ENCODE measurements at regions not wholly inside any gene's neighbourhood (a gene's known extent, or its start where the extent isn't known, plus 50 kb on each side); places are given as distances from the start of the nearest gene placed in this dataset.
A peak's percentile ranks its signal among the peaks of the same experiment; 100 is the strongest.

- H3K36me3 ChIP-seq (ENCODE audit: insufficient read depth, low read length) = no peaks in the 10 kb centered on the region
- H3K4me2 ChIP-seq (ENCODE audit: low read depth, low read length, poor library complexity, severe bottlenecking) = no peak overlapping the region
- no peaks in the 10 kb centered on the region for H3K79me2 ChIP-seq (ENCODE audit: low read length)
- H3K27me3 ChIP-seq (ENCODE audit: low read length) = no peaks in the 10 kb centered on the region
- no peaks in the 10 kb centered on the region for H3K9me3 ChIP-seq (ENCODE audit: low read length)
- H3K9me2 ChIP-seq (replicated peaks; ENCODE audit: insufficient read depth, low read length) = no peaks in the 10 kb centered on the region
- DNase-seq = no peak
- no peaks in the 10 kb centered on the region for H4K20me1 ChIP-seq (ENCODE audit: insufficient read depth, low read depth, low read length)
- no peak overlapping the region for H3K4me3 ChIP-seq (ENCODE audit: low read length)
- no peak overlapping the region for H3K9ac ChIP-seq (ENCODE audit: low read length)
- H2AFZ ChIP-seq (ENCODE audit: low read length) = no peak overlapping the region
- no peak overlapping the region for H3K27ac ChIP-seq (ENCODE audit: low read length)
- peaks cover 12% of the 10 kb centered on the region for H3K4me1 ChIP-seq (ENCODE audit: low read length)
These were observed 262.7 kb downstream of the CHL1 start for GRCh38 chr3:459311-459670.

GRCh38 chr3:461006-461405, 264.4 kb downstream of the CHL1 start:
- Histone ChIP-seq H3K9ac (ENCODE audit: low read length) (no peak overlapping the region), H3K4me3 (ENCODE audit: low read length) (no peak overlapping the region), H3K27ac (ENCODE audit: low read length) (no peak overlapping the region), H2AFZ (ENCODE audit: low read length) (no peak overlapping the region), H3K9me3 (ENCODE audit: low read length) (no peaks in the 10 kb centered on the region), H3K79me2 (ENCODE audit: low read length) (no peaks in the 10 kb centered on the region), H3K4me2 (ENCODE audit: low read depth, low read length, poor library complexity, severe bottlenecking) (no peak overlapping the region), H3K27me3 (ENCODE audit: low read length) (no peaks in the 10 kb centered on the region), H4K20me1 (ENCODE audit: insufficient read depth, low read depth, low read length) (no peaks in the 10 kb centered on the region), H3K4me1 (ENCODE audit: low read length) (peaks cover 12% of the 10 kb centered on the region), H3K9me2 (replicated peaks; ENCODE audit: insufficient read depth, low read length) (no peaks in the 10 kb centered on the region), H3K36me3 (ENCODE audit: insufficient read depth, low read length) (no peaks in the 10 kb centered on the region)
- DNase-seq = no peak

GRCh38 chr3:462851-463250, 266.3 kb downstream of the CHL1 start:
- H3K9ac ChIP-seq (ENCODE audit: low read length) = no peak overlapping the region
- H3K4me1 ChIP-seq (ENCODE audit: low read length) = peaks cover 12% of the 10 kb centered on the region
- no peak overlapping the region for H3K4me2 ChIP-seq (ENCODE audit: low read depth, low read length, poor library complexity, severe bottlenecking)
- H2AFZ ChIP-seq (ENCODE audit: low read length) = no peak overlapping the region
- H3K9me2 ChIP-seq (replicated peaks; ENCODE audit: insufficient read depth, low read length) = no peaks in the 10 kb centered on the region
- H3K4me3 ChIP-seq (ENCODE audit: low read length) = no peak overlapping the region
- no peaks in the 10 kb centered on the region for H4K20me1 ChIP-seq (ENCODE audit: insufficient read depth, low read depth, low read length)
- H3K79me2 ChIP-seq (ENCODE audit: low read length) = no peaks in the 10 kb centered on the region
- H3K36me3 ChIP-seq (ENCODE audit: insufficient read depth, low read length) = no peaks in the 10 kb centered on the region
- H3K27ac ChIP-seq (ENCODE audit: low read length) = no peak overlapping the region
- DNase-seq = no peak
- no peaks in the 10 kb centered on the region for H3K27me3 ChIP-seq (ENCODE audit: low read length)
- H3K9me3 ChIP-seq (ENCODE audit: low read length) = no peaks in the 10 kb centered on the region

- peaks cover 12% of the 10 kb centered on the region for H3K4me1 ChIP-seq (ENCODE audit: low read length)
- H3K9me2 ChIP-seq (replicated peaks; ENCODE audit: insufficient read depth, low read length) = no peaks in the 10 kb centered on the region
- DNase-seq = peak; percentile 48
- no peaks in the 10 kb centered on the region for H3K27me3 ChIP-seq (ENCODE audit: low read length)
- no peak overlapping the region for H3K27ac ChIP-seq (ENCODE audit: low read length)
- H3K4me2 ChIP-seq (ENCODE audit: low read depth, low read length, poor library complexity, severe bottlenecking) = peak overlapping the region; percentile 23
- H3K36me3 ChIP-seq (ENCODE audit: insufficient read depth, low read length) = no peaks in the 10 kb centered on the region
- no peak overlapping the region for H2AFZ ChIP-seq (ENCODE audit: low read length)
- no peak overlapping the region for H3K4me3 ChIP-seq (ENCODE audit: low read length)
- H3K9ac ChIP-seq (ENCODE audit: low read length) = no peak overlapping the region
- no peaks in the 10 kb centered on the region for H3K79me2 ChIP-seq (ENCODE audit: low read length)
- H4K20me1 ChIP-seq (ENCODE audit: insufficient read depth, low read depth, low read length) = no peaks in the 10 kb centered on the region
- H3K9me3 ChIP-seq (ENCODE audit: low read length) = no peaks in the 10 kb centered on the region
These were observed 267.0 kb downstream of the CHL1 start for GRCh38 chr3:463252-464192.

GRCh38 chr3:464255-464654, 267.7 kb downstream of the CHL1 start:
- Histone ChIP-seq H3K9me2 (replicated peaks; ENCODE audit: insufficient read depth, low read length) (no peaks in the 10 kb centered on the region), H3K4me1 (ENCODE audit: low read length) (peaks cover 12% of the 10 kb centered on the region), H3K9me3 (ENCODE audit: low read length) (no peaks in the 10 kb centered on the region), H3K27me3 (ENCODE audit: low read length) (no peaks in the 10 kb centered on the region), H3K9ac (ENCODE audit: low read length) (no peak overlapping the region), H3K27ac (ENCODE audit: low read length) (no peak overlapping the region), H4K20me1 (ENCODE audit: insufficient read depth, low read depth, low read length) (no peaks in the 10 kb centered on the region), H3K4me2 (ENCODE audit: low read depth, low read length, poor library complexity, severe bottlenecking) (no peak overlapping the region), H3K36me3 (ENCODE audit: insufficient read depth, low read length) (no peaks in the 10 kb centered on the region), H3K79me2 (ENCODE audit: low read length) (no peaks in the 10 kb centered on the region), H2AFZ (ENCODE audit: low read length) (no peak overlapping the region; the same call in 1 of the 2 replicates), H3K4me3 (ENCODE audit: low read length) (no peak overlapping the region)
- DNase-seq = no peak

GRCh38 chr3:468172-468571, 271.6 kb downstream of the CHL1 start:
- no peak overlapping the region for H3K4me2 ChIP-seq (ENCODE audit: low read depth, low read length, poor library complexity, severe bottlenecking)
- H3K9me2 ChIP-seq (replicated peaks; ENCODE audit: insufficient read depth, low read length) = no peaks in the 10 kb centered on the region
- H2AFZ ChIP-seq (ENCODE audit: low read length) = no peak overlapping the region
- no peaks in the 10 kb centered on the region for H3K79me2 ChIP-seq (ENCODE audit: low read length)
- no peak overlapping the region for H3K27ac ChIP-seq (ENCODE audit: low read length)
- H3K4me3 ChIP-seq (ENCODE audit: low read length) = no peak overlapping the region
- H3K27me3 ChIP-seq (ENCODE audit: low read length) = 0 out of 2 replicates have a peak, but pooled peaks cover 2% of the 10 kb centered on the region
- peak; percentile 64 for DNase-seq
- H3K9me3 ChIP-seq (ENCODE audit: low read length) = no peaks in the 10 kb centered on the region
- no peak overlapping the region for H3K9ac ChIP-seq (ENCODE audit: low read length)
- H3K36me3 ChIP-seq (ENCODE audit: insufficient read depth, low read length) = no peaks in the 10 kb centered on the region
- peaks cover 12% of the 10 kb centered on the region for H3K4me1 ChIP-seq (ENCODE audit: low read length)
- H4K20me1 ChIP-seq (ENCODE audit: insufficient read depth, low read depth, low read length) = no peaks in the 10 kb centered on the region

GRCh38 chr3:473033-473800, 276.7 kb downstream of the CHL1 start:
- 0 out of 2 replicates have a peak, but pooled peaks cover 2% of the 10 kb centered on the region for H3K27me3 ChIP-seq (ENCODE audit: low read length)
- no peaks in the 10 kb centered on the region for H3K4me1 ChIP-seq (ENCODE audit: low read length)
- no peak overlapping the region for H3K4me2 ChIP-seq (ENCODE audit: low read depth, low read length, poor library complexity, severe bottlenecking)
- H3K36me3 ChIP-seq (ENCODE audit: insufficient read depth, low read length) = no peaks in the 10 kb centered on the region
- H2AFZ ChIP-seq (ENCODE audit: low read length) = no peak overlapping the region
- H3K9ac ChIP-seq (ENCODE audit: low read length) = no peak overlapping the region
- H4K20me1 ChIP-seq (ENCODE audit: insufficient read depth, low read depth, low read length) = no peaks in the 10 kb centered on the region
- H3K4me3 ChIP-seq (ENCODE audit: low read length) = no peak overlapping the region
- H3K9me2 ChIP-seq (replicated peaks; ENCODE audit: insufficient read depth, low read length) = no peaks in the 10 kb centered on the region
- H3K79me2 ChIP-seq (ENCODE audit: low read length) = no peaks in the 10 kb centered on the region
- no peak for DNase-seq
- no peaks in the 10 kb centered on the region for H3K9me3 ChIP-seq (ENCODE audit: low read length)
- no peak overlapping the region for H3K27ac ChIP-seq (ENCODE audit: low read length)

- Histone ChIP-seq H3K9me3 (ENCODE audit: low read length) (no peaks in the 10 kb centered on the region), H3K36me3 (ENCODE audit: insufficient read depth, low read length) (no peaks in the 10 kb centered on the region), H3K4me3 (ENCODE audit: low read length) (no peak overlapping the region), H3K4me2 (ENCODE audit: low read depth, low read length, poor library complexity, severe bottlenecking) (no peak overlapping the region), H4K20me1 (ENCODE audit: insufficient read depth, low read depth, low read length) (no peaks in the 10 kb centered on the region), H3K9ac (ENCODE audit: low read length) (no peak overlapping the region), H3K4me1 (ENCODE audit: low read length) (no peaks in the 10 kb centered on the region), H3K79me2 (ENCODE audit: low read length) (no peaks in the 10 kb centered on the region), H2AFZ (ENCODE audit: low read length) (no peak overlapping the region), H3K9me2 (replicated peaks; ENCODE audit: insufficient read depth, low read length) (no peaks in the 10 kb centered on the region), H3K27ac (ENCODE audit: low read length) (no peak overlapping the region), H3K27me3 (ENCODE audit: low read length) (no peaks in the 10 kb centered on the region)
- DNase-seq = no peak
These were observed 278.3 kb downstream of the CHL1 start for GRCh38 chr3:474828-475227.
